GM12864 (cell line): ENCODE measurements at regions not wholly inside any gene's neighbourhood (a gene's known extent, or its start where the extent isn't known, plus 50 kb on each side); places are given as distances from the start of the nearest gene placed in this dataset.
"Not testable (repeated sequence)": the region's sequence is repeated elsewhere in the genome, so short reads cannot be mapped to it uniquely, and the experiment has no call there.

Experiments
- DNase-seq: peaks from one replicate; pipeline ENCODE4 v3.0.0-alpha.2; 2011; ENCODE audit warnings: low read depth
- H3K4me3 ChIP-seq: 2 replicates; pipeline ENCODE4 v1.5.1; 2011; ENCODE audit warnings: mild to moderate bottlenecking, low read depth, low read length, control low read depth
- CTCF ChIP-seq: IDR thresholded peaks from 2 replicates; pipeline ENCODE4 v1.5.1; 2011; ENCODE audit warnings: low read depth, mild to moderate bottlenecking, moderate library complexity, low read length, control low read depth, inconsistent platforms; ENCODE audit errors: missing control alignments

- DNase-seq: no peak
- no peak overlapping the region for H3K4me3 ChIP-seq
- no peak for TF ChIP-seq CTCF
These were observed 169.7 kb downstream of the C9orf50 start for GRCh38 chr9:129451089-129451656.

- no peak for DNase-seq
- no peak for TF ChIP-seq CTCF
- no peak overlapping the region for H3K4me3 ChIP-seq
These were observed 171.8 kb downstream of the C9orf50 start for GRCh38 chr9:129449066-129449465.

- no peak for DNase-seq
- H3K4me3 ChIP-seq: no peak overlapping the region
- TF ChIP-seq CTCF: no peak
These were observed 173.9 kb downstream of the C9orf50 start for GRCh38 chr9:129446828-129447550.

- DNase-seq: no peak
- no peak for TF ChIP-seq CTCF
- H3K4me3 ChIP-seq: no peak overlapping the region
These were observed 175.1 kb downstream of the C9orf50 start for GRCh38 chr9:129445794-129446306.

- not testable (repeated sequence) for H3K4me3 ChIP-seq, DNase-seq
These were observed 177.3 kb downstream of the C9orf50 start for GRCh38 chr9:129443515-129444164.

- H3K4me3 ChIP-seq: no peak overlapping the region
- no peak for TF ChIP-seq CTCF
- no peak for DNase-seq
These were observed 177.9 kb downstream of the C9orf50 start for GRCh38 chr9:129442803-129443511.

- no peak for TF ChIP-seq CTCF
- no peak overlapping the region for H3K4me3 ChIP-seq
- DNase-seq: no peak
These were observed 179.0 kb downstream of the C9orf50 start for GRCh38 chr9:129441852-129442251.
